GM23248 (cell line): ENCODE measurements at regions not wholly inside any gene's neighbourhood (a gene's known extent, or its start where the extent isn't known, plus 50 kb on each side); places are given as distances from the start of the nearest gene placed in this dataset.

Experiments
- EZH2 ChIP-seq: fragments of 200-600 bp; sonication (generic); IDR thresholded peaks from 2 replicates; pipeline ENCODE4 v1.6.1; 2018; ENCODE audit warnings: antibody characterized with exemption, mild to moderate bottlenecking; ENCODE audit not compliant: insufficient read depth, poor library complexity, severe bottlenecking
- EZH2phosphoT487 ChIP-seq: fragments of 200-600 bp; sonication (generic); IDR thresholded peaks from 2 replicates; pipeline ENCODE4 v1.6.1; 2018; ENCODE audit warnings: antibody characterized with exemption, moderate library complexity, mild to moderate bottlenecking, low read depth; ENCODE audit not compliant: insufficient read depth

DNA sequence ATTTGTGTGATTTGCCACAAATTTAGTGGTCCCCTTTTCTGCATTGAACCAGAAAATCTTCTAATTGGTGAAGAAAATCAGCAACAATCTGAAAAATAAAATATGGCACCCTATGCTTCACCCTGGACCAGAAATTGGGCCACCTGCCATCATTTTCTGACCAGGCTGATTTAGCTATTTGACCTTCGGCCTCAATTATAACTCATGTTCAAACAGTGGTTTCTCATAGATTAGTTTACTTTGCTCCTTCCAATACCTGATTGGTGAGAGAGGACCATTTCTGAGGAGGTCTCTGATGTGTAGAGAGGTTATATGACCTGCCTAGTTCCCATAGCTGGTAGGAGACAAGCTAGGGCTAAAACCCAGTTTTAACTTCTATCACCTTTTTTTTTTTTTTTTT lies 59.0 kb downstream of the PTTG1 start:
- TF ChIP-seq EZH2 (no peak), EZH2phosphoT487 (no peak)
